ENCODE measurements at regions not wholly inside any gene's neighbourhood (a gene's known extent, or its start where the extent isn't known, plus 50 kb on each side); places are given as distances from the start of the nearest gene placed in this dataset.

GRCh38 chr1:34694383-34694782 lies 60.5 kb upstream of the GJB5 start:
- no peak overlapping the region for H3K4me3 ChIP-seq (ENCODE audit: low read depth, low read length)
- no peaks in the 10 kb centered on the region for H3K4me1 ChIP-seq (ENCODE audit: control insufficient read depth, insufficient read depth, low read length)
- ChIA-PET POLR2A (no interaction called here), CTCF (no interaction called here)
- no peaks in the 10 kb centered on the region for H3K36me3 ChIP-seq (ENCODE audit: control insufficient read depth in 2 of 2, insufficient read depth in 1 of 2, low read length in 2 of 2)
- no peak overlapping the region for H3K27ac ChIP-seq (ENCODE audit: extremely low read depth, low read depth, low read length)
- no peaks in the 10 kb centered on the region for H3K9me3 ChIP-seq (ENCODE audit: control insufficient read depth, insufficient read depth, low read depth, low read length)
- TF ChIP-seq ZNF416 (tag by site-specific recombination; IDR thresholded peaks at IDR 0.05), result no peak
- no peak for TF ChIP-seq ZNF600 (tag by site-specific recombination; IDR thresholded peaks at IDR 0.05)
- no peak for TF ChIP-seq ZNF677 (tag by site-specific recombination; IDR thresholded peaks at IDR 0.05)
- TF ChIP-seq ZSCAN18 (tag by site-specific recombination; IDR thresholded peaks at IDR 0.05), result no peak
- no peak for TF ChIP-seq ZBTB8A (tag by site-specific recombination; IDR thresholded peaks at IDR 0.05)
- no peak for TF ChIP-seq OVOL3 (tag by site-specific recombination; IDR thresholded peaks at IDR 0.05)
- TF ChIP-seq ZNF549 (tag by site-specific recombination; IDR thresholded peaks at IDR 0.05), result no peak
- no peak for TF ChIP-seq ZNF146 (tag by site-specific recombination; IDR thresholded peaks at IDR 0.05)
- TF ChIP-seq INSM2 (tag by site-specific recombination; IDR thresholded peaks at IDR 0.05), result no peak
- TF ChIP-seq ZSCAN30 (tag by site-specific recombination; IDR thresholded peaks at IDR 0.05), result no peak
- no peak for TF ChIP-seq ZNF16 (tag by site-specific recombination; IDR thresholded peaks at IDR 0.05; ENCODE audit: low read depth)
- no peak for TF ChIP-seq ZNF266 (tag by site-specific recombination; IDR thresholded peaks at IDR 0.05; ENCODE audit: low read depth)

GRCh38 chr1:34695580-34695979 lies 59.3 kb upstream of the GJB5 start:
- CTCF ChIA-PET, result no interaction called here
- Histone ChIP-seq H3K9me3 (ENCODE audit: control insufficient read depth, insufficient read depth, low read depth, low read length) (no peaks in the 10 kb centered on the region), H3K4me1 (ENCODE audit: control insufficient read depth, insufficient read depth, low read length) (no peaks in the 10 kb centered on the region), H3K4me3 (ENCODE audit: low read depth, low read length) (no peak overlapping the region), H3K27ac (ENCODE audit: extremely low read depth, low read depth, low read length) (no peak overlapping the region), H3K36me3 (ENCODE audit: control insufficient read depth in 2 of 2, insufficient read depth in 1 of 2, low read length in 2 of 2) (no peaks in the 10 kb centered on the region)
- POLR2A ChIA-PET, result no interaction called here
- TF ChIP-seq, protein P1, sequence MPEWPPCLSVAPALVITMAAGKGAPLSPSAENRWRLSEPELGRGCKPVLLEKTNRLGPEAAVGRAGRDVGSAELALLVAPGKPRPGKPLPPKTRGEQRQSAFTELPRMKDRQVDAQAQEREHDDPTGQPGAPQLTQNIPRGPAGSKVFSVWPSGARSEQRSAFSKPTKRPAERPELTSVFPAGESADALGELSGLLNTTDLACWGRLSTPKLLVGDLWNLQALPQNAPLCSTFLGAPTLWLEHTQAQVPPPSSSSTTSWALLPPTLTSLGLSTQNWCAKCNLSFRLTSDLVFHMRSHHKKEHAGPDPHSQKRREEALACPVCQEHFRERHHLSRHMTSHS (tag by site-specific recombination; IDR thresholded peaks at IDR 0.05), result no peak
- TF ChIP-seq ZNF155 (tag by site-specific recombination; IDR thresholded peaks at IDR 0.05) (no peak), ZNF629 (tag by site-specific recombination; IDR thresholded peaks at IDR 0.05) (no peak), ZNF114 (tag by site-specific recombination; IDR thresholded peaks at IDR 0.05) (no peak), OVOL3 (tag by site-specific recombination; IDR thresholded peaks at IDR 0.05) (no peak), BCL6B (tag by site-specific recombination; IDR thresholded peaks at IDR 0.05) (no peak), ZNF473 (tag by site-specific recombination; IDR thresholded peaks at IDR 0.05) (no peak), ZNF416 (tag by site-specific recombination; IDR thresholded peaks at IDR 0.05) (no peak), ZSCAN18 (tag by site-specific recombination; IDR thresholded peaks at IDR 0.05) (no peak), GLIS1 (tag by site-specific recombination; IDR thresholded peaks at IDR 0.05) (no peak), ZNF112 (tag by site-specific recombination; IDR thresholded peaks at IDR 0.05) (no peak), ZNF521 (tag by site-specific recombination; IDR thresholded peaks at IDR 0.05) (no peak), ZNF548 (tag by site-specific recombination; IDR thresholded peaks at IDR 0.05) (no peak), ZFP41 (tag by site-specific recombination; IDR thresholded peaks at IDR 0.05; ENCODE audit: borderline replicate concordance) (no peak), ZBTB44 (tag by site-specific recombination; IDR thresholded peaks at IDR 0.05) (no peak), IKZF3 (tag by site-specific recombination; IDR thresholded peaks at IDR 0.05) (no peak)
- TF ChIP-seq, protein P2, sequence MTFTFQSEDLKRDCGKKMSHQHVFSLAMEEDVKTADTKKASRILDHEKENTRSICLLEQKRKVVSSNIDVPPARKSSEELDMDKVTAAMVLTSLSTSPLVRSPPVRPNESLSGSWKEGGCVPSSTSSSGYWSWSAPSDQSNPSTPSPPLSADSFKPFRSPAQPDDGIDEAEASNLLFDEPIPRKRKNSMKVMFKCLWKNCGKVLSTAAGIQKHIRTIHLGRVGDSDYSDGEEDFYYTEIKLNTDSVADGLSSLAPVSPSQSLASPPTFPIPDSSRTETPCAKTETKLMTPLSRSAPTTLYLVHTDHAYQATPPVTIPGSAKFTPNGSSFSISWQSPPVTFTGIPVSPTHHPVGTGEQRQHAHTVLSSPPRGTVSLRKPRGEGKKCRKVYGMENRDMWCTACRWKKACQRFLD (tag by site-specific recombination; IDR thresholded peaks at IDR 0.05), result no peak
